ENCODE measurements at regions not wholly inside any gene's neighbourhood (a gene's known extent, or its start where the extent isn't known, plus 50 kb on each side); places are given as distances from the start of the nearest gene placed in this dataset.

DNA sequence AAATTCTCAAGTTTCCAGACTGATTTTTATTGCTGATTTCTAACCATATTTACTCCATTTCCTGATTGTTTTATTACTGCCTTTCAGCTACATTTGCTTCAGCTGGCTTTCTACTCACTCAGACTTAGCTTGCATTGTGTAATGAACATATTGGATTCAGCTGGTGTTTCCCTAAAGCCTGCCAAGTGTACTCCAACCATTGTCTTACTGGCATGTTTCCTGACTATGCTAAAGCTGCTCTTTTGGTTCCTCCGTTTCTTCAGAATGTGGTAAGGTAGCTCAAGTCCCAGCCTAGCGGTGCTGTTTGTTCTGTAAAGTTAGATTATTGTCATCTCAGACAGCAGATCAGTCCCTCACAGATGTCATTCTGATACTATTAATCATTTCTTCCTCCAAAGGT is 53.1 kb upstream of the GLRA2 start:
- DNase-seq (ENCODE audit: low read depth) = peak; percentile 19

DNA sequence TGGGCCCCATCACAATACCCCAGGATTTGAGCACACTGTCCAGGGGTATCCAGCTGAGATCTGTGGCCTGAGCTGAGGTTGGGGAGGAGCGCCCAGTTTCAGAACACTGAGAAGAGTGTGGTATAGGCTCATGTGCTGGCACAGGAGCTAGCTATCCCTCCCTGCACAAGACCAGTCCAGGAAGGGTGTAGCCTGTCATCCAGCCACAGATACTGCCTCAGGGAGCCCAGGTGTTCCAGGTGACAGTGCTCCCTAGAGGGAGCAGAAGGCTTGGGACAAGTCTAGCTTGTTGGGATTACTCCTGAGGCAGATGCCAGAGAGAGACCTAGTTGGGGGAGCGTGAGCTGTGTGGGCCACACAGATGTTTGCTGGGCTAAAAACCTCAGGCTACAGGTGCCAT is 79.6 kb upstream of the GLRA2 start:
- DNase-seq (ENCODE audit: low read depth) = no peak

DNA sequence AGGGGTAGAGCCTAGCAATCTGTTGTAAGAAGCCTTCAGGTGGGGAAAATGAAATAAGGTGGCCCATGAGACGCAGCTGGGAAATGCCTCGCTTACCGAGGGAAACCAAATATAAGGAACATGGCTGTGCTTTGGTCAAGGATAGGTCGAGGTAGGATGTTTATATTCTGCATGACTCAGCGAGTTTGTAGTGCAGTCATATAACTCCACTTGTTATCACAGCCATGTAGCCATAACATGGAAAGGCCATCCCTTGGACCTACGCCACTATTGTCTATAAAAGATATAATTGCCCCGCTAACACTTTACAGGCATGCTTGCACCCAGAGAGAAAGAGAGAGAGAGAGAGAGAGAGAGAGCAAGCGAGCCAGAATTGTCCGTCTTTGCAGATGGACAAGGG is 80.9 kb upstream of the GLRA2 start:
- DNase-seq (ENCODE audit: low read depth) = no peak

DNA sequence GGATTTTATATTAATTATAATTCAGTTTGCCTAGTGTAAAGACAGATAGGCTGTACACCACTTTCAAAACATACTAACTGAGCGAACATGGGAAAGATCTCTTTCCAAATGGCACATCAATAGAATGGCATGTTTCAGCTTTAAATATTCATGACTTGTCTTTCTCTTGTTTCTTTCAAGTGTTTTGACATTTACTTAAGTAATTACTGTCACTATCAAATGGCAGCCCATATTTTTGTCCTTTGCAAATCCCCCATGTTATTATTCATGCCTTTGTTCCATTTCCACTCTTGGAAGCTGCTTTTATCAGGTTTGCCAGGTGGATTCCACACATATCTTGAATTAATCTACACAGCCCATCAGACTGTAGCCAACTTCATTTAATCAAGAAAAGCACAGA is 89.2 kb upstream of the GLRA2 start:
- no peak for DNase-seq (ENCODE audit: low read depth)

DNA sequence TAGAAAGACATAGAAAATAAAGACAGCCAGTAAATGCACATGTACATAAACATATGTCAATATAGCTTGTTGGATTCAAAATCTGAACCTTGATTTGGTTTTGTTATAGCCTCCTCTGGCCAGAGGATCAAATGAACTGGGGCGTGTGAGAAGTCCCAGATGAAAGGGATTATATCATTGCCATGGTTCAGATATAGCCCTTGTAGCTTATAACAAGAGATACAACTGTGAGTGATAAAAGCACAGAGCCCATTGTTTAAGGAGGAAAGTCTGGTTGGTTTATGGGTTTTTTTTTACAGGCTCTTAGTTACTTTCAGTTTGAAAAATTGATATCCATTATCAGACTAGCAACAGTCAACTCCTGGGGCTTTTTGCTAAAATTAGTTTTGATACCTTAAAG is 101.7 kb upstream of the GLRA2 start:
- no peak for DNase-seq (ENCODE audit: low read depth)

DNA sequence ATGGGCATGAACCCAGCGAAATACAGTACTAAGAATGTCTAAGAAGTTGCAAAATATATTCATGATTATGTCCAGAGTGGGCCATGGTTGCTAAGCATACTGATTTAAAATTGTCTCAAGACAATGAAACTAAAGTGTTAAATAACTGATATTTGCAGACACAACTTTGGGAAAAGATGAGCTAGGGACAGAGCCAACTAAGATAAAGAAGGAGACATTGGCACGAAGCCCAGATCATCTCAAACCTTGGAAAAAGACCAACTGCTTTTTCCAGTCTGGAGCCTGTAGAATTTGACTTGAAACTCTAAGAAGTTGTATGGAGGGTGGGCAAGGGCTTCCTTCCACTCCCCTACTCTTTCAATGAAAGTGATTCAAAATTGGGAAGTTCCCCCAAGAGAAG is 108.5 kb upstream of the GLRA2 start:
- no peak for DNase-seq (ENCODE audit: low read depth)

DNA sequence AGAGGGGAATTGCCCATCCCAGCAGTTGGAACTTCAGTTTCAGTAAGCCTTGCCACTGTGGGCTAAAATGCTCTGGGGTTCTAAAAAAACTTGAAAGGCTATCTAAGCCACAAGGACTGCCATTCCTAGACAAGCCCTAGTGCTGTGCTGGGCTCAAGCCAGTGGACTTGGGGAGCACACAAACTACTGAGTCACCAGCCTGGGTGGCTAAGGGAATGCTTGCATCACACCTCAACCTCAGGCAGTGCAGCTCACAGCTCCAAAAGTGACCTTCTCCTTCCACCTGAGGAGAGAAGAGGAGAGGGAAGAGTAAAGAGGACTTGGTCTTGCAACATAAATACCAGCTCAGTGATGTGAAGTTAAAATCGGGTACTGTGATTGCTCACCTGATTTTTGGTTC is 116.7 kb upstream of the GLRA2 start:
- DNase-seq (ENCODE audit: low read depth) = no peak

DNA sequence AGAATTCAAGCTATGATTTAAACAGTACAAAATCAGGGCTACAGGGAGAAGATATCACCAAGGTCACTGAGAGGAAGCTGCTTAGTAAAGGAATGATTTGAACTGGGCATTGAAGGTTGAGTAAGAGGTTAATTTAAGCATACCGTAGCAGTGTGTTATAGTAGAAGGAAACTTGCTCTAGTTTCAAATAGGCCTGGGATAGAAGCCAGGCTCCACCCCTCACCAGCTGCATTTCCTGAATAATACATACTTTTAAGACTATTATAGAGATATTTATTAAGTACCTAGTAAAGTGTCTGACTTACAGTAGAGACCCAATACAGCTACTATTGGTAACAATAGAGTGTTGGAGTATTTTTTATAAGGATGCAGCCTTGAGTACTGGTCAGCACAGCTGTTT is 118.0 kb upstream of the GLRA2 start:
- DNase-seq (ENCODE audit: low read depth) = no peak

DNA sequence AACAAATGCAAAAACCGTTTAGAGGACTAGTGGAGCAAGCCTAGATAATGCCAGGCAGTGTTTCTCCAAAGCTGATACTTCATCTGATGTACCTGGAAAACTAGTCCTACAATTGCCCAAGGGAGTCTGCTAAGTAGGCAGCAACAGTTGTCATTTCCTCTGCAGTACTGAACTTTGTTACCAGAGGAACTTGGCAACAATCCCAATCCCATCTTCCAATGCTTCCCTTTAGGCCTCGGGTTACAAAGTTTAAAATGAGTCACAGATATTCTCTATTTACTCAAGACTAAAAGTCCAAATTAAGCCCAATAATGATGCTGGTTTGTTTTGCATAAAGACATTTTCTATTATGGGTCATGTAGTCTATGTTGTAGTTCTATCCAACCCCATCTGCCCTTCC is 120.0 kb upstream of the GLRA2 start:
- no peak for DNase-seq (ENCODE audit: low read depth)

DNA sequence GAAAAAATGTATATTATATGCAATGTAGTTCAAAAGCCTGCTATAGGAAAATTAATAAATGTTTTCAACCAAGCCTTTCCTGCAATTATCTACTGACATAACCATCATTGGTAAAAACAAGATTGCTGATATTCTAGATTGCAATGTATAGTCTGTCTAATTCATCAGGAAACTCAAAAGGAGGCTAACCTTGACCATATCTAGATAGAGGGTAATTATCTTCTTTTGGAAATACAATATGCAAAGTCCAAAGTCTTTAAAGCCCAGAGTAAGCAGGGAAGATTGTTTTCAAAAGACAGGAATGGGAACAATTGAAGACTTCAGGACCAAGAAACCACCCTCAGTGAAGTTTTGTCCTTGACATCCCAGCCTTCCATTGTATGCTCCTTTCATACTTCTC is 123.1 kb upstream of the GLRA2 start:
- DNase-seq (ENCODE audit: low read depth) = no peak

DNA sequence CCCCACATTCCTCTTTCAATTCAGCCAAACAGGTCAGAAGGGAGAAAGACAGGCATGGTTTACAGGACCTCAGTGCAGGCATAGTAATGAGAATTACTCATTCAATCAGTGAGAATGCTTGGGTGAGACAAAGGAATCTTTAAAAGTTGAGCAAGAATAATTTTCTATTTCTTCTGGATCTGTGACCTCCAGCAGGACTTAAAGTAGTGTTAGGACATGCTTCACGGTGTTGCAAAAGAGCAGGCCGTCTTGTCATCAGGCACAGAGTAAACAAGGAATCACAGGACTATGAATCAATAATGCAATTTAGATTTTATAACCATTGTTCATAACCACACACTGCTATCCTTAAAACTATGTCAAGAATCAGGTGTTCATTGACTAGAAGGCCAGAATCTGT is 130.6 kb upstream of the GLRA2 start:
- DNase-seq (ENCODE audit: low read depth) = peak; percentile 41

DNA sequence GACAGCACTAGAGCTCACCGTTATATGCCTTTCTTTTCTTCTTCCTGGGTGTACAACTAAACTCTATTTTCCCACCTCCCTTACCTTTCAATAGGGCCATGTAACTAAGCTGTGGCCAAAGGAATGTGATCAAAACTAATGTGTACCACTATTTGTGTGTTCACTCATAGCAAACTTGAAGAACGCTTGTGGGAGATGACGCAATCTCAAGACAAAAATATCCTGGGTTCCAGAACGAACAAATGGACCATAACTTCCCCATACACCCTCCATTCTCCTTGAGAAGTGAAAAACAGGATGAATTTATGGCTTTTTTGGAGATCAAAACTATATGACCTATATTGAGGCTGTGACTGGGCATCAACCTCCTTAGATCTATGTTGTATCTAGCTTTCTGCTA is 139.7 kb upstream of the GLRA2 start:
- DNase-seq (ENCODE audit: low read depth) = no peak

DNA sequence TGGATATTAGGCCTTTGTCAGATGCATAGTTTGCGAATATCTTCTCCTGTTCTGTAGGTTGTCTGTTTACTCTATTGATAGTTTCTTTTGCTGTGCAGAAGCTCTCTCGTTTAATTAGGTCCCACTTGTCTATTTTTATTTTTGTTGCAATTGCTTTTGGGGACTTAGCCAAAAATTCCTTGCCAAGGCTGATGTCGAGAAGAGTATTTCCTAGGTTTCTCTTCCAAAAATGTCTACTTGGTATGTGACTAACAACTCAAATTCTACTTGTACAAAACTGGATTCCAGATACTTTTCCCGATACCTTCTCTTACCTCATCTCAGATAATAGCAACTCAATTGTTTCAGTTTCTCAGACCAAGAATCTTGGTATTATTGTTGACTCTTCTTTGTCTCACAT is 142.4 kb upstream of the GLRA2 start:
- DNase-seq (ENCODE audit: low read depth) = no peak

DNA sequence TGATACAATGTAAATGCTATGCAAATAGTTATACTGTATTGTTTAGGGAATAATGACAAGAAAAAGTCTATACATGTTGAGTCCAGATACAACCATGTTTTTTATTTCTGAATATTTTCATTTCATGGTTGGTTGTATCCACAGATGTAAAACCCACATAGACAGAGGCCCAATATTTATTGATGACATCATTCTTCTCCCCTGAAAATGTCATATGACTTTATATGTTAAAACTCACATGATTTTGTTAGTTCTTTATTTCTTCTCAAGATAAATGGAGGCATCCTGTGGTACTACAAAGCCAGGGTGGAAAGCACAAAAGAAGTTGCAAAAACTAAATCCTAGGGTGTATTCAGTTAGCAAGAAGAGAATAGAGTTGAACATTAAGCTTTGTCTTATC is 149.3 kb upstream of the GLRA2 start:
- DNase-seq (ENCODE audit: low read depth) = no peak

DNA sequence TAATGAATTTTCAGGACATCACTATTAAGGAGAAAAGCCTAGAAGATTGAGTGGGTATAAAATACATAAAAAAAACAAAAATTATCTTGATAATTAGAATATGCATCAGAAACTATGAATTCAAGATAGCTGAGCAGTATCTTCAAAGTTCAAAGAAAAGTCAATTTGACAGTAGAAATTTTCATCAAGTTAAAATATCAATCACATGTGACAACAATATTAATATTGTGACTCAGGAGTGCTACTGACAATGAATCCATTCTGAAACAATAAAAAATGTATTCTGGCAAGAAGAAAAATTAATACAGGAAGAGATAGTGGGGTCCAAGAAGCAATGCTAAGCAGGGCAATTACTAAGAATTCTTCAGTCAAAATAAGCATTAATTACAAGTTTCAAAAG is 151.9 kb upstream of the GLRA2 start:
- no peak for DNase-seq (ENCODE audit: low read depth)

DNA sequence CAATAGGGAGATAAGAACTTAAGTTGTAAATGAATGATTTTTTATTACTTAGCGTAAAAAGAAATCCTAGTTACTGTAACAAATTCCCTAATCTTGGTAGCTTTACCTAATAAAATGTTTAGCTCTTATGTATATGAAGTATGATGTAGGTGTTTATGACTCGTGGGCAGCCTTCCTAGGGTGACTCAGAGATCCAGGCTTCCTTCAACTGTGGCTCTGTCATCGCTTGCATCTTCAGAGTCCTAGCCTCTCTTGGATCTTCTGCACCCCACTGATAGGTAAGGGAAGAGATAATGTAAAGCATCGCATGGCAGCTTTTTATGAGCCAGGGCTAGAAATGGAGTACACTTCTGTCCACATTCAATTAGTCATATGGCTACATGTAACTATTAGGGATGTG is 165.6 kb upstream of the GLRA2 start:
- no peak for DNase-seq (ENCODE audit: low read depth)

DNA sequence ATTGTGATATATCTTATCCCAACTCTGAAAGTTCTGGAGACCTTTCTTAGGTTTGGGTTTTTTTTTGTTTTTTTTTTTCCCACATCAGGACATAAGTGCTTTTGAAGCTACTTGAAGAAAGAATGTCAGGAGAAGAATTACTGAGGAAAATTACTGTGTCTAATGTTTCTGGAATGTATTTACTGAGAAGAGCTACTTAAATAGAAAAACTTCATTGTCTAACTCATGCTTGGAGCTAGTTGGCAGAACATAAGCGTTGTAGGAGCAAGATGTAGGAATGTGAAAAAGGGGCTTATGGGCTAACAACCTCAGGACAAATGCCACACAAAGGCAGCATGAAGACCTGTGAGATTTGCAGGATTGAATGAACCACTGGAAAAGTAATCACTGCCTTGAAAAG is 166.6 kb upstream of the GLRA2 start:
- no peak for DNase-seq (ENCODE audit: low read depth)

DNA sequence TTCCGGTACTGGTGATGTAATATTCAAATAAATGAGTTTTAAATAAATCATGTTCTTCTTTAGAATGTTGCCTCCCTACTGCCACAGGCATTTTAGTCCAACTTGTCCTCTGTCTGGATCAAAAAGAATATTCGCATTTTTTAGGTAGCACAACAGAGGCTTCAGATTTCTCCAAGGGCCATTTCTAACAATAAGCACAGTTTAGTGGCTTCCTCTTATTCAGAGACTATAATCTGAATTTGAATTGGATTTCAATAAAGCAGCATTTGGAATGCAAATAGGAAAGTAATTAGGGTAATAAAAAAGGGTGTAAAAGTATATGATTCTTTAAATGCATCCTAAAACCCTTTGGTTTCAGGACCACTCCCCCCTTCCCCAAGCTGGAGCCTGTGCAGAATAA is 167.9 kb upstream of the GLRA2 start:
- DNase-seq (ENCODE audit: low read depth) = no peak

DNA sequence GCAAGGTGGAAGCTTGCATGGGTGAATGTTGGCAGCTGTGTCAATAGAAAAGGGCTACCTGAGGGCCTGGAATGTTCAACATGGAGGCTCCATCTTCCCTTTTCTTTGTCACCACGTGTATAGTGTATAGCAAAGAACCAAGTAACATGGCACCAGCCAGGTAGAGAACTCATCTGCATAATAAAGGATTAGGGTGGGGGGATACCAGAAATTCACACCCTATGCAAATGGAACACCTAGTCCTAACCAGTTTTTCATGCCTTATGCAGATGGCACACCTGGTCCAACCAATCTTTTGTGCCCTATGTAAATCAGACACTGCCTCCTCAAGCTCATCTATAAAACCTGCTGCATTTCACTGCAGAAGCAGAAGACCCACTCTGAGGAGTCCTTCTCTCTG is 169.6 kb upstream of the GLRA2 start:
- no peak for DNase-seq (ENCODE audit: low read depth)

DNA sequence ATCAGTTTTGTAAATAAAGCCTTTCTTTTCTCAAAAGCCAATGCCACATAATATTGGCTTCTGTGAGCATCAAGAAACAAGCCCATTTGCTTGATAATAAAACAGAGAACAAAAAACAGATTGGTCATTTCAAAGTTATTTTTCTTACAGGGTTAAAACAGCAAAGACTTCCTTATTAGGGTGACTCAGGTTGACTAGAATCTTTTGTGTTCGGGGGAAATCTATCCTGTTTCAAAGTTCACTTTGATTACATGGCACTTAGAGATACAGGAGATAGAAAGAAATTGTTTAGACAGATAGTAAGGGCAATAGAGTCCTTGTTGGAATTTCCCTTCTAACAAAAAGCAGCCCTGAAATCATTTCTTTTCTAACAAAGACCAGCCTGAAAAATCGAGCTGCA is 170.0 kb upstream of the GLRA2 start:
- DNase-seq (ENCODE audit: low read depth) = no peak

DNA sequence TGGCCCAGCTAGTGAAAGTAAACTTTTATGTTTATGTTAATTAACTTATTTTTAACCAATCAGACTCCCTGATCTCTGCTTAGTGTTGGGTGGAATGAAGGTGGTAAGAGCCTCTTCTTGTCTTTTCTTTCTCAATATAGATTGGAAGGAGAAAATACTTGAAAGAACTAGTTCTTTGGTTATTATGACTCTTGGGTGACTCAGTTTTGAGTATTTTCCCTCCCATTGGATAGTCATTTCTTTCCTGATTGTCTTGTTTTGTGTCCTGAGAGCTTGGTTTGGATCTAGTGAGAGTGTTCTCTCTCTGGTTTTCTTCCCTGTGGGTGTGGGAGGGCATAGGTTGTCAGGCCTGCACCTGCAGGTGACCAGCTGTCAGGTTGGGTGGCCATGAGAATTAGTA is 172.0 kb upstream of the GLRA2 start:
- no peak for DNase-seq (ENCODE audit: low read depth)

DNA sequence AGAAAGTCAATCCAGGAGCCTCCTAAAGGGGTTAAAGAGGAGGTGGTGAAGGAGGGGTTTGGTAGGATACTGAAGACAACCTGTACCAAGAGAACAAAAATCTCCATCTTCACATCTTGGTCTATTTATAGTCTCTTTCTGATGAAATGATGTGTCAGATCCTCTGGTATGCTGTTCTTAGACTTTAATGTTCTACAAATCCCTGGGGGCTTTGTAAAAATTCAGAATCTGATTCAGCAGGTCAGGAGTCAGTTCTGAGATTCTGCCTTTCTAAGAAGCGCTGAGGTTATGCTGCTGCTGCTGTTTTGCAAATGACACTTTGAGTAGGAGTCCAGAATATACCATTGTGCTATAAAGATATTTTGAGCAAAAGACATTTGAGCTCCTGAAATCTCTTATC is 172.9 kb upstream of the GLRA2 start:
- peak; percentile 51 for DNase-seq (ENCODE audit: low read depth)

DNA sequence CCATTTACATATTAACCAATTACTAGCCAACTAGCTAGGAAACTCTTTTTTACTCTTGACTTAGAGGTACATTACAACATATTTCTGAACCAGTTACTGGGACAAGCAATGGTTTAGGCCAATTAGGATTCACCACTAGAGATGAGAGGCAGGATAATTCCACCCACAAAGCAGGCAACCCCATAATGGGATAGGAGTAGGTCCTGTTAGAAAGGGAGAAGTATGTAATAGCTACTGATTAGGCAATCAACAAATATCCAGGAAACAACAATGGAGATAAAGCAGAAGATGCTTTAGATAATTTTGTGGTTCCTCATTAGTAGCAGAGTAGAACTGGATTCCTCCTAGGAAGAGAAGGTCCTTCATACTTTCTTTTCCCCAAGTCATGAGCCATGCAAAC is 173.8 kb upstream of the GLRA2 start:
- DNase-seq (ENCODE audit: low read depth) = no peak

DNA sequence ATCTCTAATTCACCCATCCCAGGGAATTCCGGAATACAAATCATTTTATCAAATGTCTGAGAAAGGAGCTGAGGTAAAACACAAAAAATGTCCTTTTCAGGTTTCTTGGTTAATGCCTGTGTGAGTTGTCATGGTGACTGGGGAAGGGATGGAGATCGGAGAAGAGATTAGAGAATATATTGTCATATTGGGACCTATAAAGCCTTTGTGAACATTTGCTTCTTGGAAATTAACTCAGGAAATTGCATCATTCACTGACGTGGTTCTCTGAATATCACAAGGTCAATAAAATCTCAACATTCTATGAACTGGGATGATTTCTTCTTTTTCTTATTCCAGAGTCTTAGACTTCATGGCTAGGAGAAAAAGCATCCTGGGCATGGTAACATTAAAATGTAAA is 174.8 kb upstream of the GLRA2 start:
- DNase-seq (ENCODE audit: low read depth) = no peak

DNA sequence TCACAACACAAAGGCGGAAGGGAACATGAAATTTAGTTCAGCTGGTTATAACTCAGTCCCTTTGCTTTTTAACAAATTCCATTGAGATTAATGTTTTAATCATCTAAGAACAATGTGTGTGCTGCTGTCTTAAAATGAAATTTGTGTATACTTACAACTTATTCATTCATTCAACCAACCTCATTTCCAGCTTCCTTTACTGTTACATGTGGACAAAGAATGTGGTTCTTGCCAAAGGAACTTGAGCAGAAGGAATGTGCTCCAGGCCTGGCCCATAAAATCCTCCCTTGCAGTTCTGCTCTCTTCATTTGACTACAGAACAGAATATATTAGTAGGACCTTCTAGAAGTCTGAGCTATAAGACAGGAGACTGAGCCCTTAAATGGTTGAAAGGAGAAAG is 176.8 kb upstream of the GLRA2 start:
- DNase-seq (ENCODE audit: low read depth) = peak; percentile 53
